Fibroblast of lung (primary cell): ENCODE measurements at regions not wholly inside any gene's neighbourhood (a gene's known extent, or its start where the extent isn't known, plus 50 kb on each side); places are given as distances from the start of the nearest gene placed in this dataset.

Experiments
- CTCF ChIP-seq, 2 donors: IDR thresholded peaks in 1 of 2; conservative IDR thresholded peaks in 1 of 2; 1 replicate in 1 of 2; 2 replicates in 1 of 2; pipeline ENCODE4 v1.5.1; 2011 to 2012; ENCODE audit warnings: low read length in 2 of 2, control low read depth in 1 of 2, inconsistent platforms in 1 of 2, low read depth in 1 of 2, mild to moderate bottlenecking in 1 of 2
- EZH2 ChIP-seq: IDR thresholded peaks from 2 replicates; pipeline ENCODE4 v1.5.1; 2012; ENCODE audit warnings: low read length, control low read depth, mild to moderate bottlenecking; ENCODE audit errors: missing control alignments

- no peak for TF ChIP-seq CTCF (conservative IDR thresholded peaks at IDR 0.05 in 1 of 2, IDR thresholded peaks at IDR 0.05 in 1 of 2; ENCODE audit: low read depth in 1 of 2, low read length in 2 of 2)
- TF ChIP-seq EZH2: no peak
Observed at GRCh38 chr14:87257421-87257820, 735.6 kb downstream of the GALC start.
